GM18873 (cell line): ENCODE measurements at regions not wholly inside any gene's neighbourhood (a gene's known extent, or its start where the extent isn't known, plus 50 kb on each side); places are given as distances from the start of the nearest gene placed in this dataset.
A peak's percentile ranks its signal among the peaks of the same experiment; 100 is the strongest.

Experiments
- ATAC-seq: cut with Tn5 transposase; IDR thresholded peaks from one replicate; pipeline ENCODE4 v1.9.1; 2021; ENCODE audit warnings: mild to moderate bottlenecking, moderate library complexity, moderate number of reproducible peaks; ENCODE audit not compliant: unreplicated experiment, low FRiP score

DNA sequence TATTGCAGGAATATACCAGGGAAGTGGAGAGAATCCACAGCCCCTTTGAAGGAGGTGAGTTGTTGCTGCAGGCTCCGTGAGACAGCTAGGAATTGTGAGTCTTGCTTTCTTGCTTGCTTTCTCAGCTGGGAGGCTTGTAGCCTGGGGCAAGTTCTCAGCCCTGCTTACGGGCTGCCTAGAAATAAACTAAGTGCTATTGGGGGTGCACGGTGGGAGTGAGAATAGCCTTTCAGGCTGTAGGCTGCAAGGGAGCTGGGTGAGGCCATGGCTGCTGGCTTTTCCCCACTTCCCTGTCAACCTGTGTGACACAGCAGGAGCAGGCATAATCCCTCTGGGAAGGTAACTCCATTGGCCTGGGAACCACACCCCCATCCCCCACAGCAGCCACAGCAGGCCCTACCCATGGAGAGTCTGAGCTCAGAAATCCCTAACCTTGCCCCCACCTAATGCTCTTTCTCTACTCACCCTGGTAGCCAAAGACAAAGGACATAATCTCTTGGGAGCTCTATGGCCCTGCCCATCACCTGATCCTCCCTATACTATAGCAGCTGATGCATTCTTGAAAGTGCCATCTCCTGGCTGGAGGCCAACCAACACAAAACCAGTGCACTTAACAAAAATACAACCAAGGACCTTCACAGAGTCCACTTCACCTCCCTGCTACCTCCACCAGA is 113.0 kb downstream of the MMRN1 start:
- ATAC-seq, result no peak

DNA sequence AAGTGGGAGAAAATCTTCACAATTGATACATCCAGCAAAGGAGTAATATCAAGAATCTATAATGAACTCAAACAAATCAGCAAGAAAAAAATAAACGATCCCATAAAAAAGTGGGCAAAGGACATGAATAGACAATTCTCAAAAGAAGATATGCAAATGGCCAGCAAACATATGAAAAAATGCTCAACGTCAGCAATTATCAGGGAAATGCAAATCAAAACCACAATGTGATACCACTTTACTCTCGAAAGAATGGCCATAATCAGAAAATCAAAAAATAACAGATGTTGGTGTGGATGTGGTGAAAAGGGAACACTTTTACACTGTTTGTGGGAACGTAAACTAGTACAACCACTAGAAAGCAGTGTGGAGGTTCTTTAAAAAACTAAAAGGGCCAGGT is 114.3 kb upstream of the CCSER1 start:
- no peak for ATAC-seq

DNA sequence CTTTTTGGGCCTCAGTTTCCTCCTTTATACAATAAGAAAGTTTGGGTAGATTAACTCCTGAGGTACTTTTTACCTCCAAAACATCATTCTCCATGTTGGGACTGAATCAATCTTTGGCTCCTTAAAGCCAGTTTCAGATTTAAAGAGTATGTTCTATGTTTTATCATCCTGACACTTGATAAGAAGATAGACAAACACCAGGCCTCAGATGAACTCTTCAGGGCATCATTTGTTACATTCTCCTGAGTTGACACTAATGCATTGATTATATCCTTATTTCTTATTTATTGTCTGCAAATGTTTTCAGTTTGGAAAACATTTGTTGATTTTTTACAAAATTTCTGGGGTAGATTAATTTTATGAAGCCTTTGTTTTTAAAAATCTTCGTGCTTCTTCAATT is 102.7 kb upstream of the CCSER1 start:
- ATAC-seq, result no peak

DNA sequence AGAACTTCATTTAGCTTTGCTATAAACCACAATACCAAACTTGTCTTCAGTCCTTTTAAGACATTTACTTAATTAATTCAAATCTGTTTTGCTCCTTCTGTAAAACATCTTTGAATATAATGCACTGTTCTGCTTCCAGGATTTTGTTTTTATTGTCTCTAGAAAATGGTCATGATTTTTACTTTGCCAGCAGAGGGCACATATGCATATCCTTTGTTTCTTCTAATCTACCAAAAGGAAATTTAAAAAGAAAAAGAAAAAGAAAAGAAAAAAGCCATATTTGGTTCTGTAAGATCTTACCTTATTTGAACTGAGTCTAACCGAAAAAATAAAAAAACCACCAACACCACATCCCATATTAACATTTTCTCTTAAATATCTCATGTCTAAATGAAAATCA is 101.9 kb upstream of the CCSER1 start:
- no peak for ATAC-seq

DNA sequence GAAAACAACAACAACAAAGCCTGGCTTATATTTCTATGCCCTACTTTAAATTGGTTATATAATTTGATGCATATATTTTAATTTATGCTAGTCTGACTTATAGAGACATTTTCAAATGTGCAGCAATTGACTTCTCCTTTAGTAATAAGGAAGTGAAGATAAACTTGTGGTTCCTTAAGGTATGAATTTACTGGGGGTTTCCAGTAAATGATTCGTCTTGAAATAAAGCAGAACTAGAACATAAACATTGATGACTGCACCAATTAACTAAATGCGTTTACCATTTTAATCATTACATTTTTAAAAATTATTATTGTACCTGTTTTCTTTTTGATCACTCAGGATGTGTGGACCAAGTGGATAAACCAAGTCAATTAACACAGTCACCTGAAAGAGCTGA is 99.6 kb upstream of the CCSER1 start:
- peak; percentile 96 for ATAC-seq

DNA sequence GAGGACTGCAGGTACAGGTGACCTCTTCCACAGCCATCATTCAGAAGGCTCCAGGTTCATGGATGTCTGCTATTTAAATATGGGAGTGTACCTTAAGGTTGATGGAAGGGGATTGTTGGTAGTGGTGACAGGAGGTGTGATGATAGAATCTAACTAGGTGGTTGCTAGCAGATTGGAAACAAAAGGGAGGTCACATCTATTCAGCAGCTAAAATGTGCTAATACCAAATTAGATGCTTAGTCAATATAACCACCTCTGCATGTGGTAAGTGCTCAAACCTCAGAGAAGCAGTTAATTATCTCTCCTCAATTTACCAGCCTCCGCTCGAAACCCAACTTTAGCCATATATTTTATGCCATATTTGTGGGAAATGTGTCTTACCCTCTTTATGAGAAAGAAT is 98.7 kb upstream of the CCSER1 start:
- no peak for ATAC-seq

DNA sequence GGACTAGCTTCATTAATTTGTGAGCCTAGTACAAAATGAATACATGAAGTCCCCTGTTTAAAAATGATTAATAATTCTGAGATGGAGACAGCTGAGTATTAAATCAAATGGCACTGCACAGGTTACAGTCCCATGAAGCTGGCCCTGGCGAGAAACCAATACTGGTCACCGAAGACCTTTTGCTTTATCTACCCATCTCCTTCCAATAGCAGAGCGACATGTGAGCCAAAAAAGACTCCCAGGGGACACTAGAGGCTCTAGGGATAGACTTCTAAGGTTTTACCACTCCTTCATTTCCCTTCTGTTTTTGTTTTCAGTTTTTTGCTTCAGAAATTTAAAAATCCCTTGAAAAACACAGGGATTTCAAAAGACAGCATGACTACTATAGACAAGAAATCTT is 97.0 kb upstream of the CCSER1 start:
- no peak for ATAC-seq

DNA sequence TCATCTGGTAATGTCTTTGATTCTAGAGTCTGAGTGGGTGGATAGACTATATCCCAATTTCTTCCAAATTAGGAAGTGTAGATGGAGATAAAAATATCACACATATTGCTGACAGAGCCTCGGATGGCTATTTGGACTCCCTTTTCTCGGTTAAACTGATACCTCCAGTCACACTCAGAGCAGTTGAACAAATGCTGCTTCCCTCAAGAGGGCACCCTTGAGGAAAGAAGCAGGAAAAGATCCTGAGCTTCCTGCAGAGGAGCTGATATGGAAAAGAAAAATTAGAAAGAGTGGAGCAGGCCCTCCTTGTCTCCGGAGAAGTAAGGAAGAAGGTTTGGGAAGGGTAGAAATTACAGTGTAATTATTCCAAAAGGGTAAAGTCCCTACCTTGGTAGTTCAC is 96.2 kb upstream of the CCSER1 start:
- no peak for ATAC-seq

DNA sequence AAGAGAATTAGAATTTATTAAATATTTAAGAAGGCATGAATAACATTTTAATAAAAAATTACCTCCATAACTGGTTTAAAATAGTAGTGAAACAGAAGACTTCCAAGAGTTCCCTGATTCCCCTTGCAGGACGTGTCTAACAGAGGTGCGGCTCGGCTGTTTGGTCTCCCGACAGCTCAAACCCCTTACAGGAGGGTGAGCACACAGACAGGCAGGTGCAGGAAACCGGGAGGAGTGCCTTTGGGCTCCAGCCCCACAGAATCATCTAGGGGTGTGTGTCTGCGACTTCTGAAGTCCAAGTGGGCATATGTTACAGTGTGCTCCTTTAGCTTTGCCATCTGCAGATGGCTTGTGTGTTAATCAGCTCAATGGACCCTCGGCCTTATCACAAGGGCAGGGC is 88.1 kb upstream of the CCSER1 start:
- ATAC-seq, result no peak

DNA sequence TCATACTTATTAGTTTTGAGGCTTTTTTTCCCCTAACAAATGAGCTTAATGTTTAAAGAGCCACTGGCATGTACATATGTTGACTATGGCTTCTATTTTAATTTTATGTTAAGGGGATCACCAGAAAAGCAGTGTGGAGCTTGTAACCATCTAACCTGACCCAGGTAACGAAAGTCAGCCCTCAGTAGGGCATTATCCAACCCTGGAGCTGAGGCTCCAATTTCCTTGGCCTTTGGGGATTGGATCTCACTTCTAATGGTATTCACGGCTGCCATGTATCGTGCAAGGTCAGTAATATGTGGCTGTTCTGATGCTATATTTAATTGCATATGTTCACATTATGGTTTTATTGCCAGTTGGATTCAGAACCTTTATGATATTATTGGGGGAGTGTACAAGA is 75.2 kb upstream of the CCSER1 start:
- no peak for ATAC-seq

DNA sequence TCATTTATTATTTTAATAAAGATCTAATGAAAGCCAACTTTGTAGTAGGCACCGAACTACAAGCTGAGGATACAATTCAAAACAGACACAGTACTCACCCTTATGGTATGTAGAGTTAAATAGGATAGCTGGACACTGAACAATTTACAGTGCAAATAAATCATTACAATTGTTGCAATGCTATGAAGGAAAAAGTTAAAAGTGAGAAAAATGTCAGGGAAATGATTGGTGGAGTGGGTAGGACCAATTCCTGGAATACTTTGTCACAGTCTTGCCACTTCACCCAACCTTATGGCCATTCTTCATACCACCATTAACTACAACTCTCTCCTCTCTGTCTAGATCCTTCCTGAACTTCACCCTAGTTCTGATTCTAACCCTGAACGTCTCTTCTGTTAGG is 70.1 kb upstream of the CCSER1 start:
- ATAC-seq, result no peak

DNA sequence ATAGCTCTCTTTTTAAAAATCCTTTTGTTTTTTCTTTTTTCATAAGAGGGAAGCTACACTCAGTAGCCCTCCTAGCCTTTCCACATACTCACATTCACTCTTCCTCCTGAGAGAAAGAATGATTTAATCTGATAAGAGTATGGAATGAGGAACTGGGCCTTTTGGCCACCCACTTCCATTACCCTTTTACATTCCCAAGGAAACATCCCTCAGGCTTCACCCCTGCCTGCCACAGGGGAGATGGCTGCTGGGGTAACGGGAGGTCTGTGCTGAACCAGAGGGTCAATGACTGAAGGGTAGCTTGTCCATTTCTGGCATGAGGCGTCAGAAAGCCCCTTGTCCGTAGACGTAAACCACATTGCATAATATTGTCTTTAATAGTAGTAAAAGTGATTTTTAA is 67.2 kb upstream of the CCSER1 start:
- ATAC-seq, result no peak

DNA sequence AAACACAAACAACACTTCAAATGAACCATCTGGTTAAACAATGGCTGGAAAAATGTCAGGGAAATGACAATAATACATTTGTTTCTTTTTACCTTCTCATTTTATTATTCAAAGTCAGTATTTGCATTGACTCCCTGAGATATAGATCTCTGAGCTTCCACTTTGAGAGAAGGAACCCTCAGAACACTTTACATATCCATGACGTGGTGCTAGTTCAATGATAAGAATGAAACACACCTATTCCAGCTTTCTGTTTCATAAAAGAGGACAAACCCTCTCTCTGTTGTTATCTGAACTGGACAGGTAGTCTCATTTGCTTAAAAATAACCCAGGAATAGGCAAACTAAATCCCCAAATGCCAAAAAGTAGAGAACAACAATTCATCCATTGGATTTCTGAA is 65.3 kb upstream of the CCSER1 start:
- no peak for ATAC-seq

DNA sequence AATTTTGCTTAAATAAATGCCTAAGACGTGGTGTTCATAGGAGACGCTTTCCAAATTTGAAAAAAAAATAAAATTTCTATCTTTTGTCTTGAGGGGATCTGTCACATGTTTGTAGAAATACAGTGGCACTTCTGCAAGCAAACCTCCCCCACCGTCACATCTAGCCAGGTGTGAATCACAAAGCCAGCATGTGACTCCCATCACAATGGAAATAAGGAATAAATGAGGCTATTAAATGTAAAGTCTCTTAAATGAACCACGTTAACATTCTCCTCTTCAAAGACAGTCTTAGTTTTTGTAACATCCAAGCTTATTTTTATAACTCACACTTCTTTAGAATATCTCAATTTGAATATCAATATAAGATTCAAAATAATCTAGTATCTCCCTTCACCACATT is 63.0 kb upstream of the CCSER1 start:
- ATAC-seq, result no peak

DNA sequence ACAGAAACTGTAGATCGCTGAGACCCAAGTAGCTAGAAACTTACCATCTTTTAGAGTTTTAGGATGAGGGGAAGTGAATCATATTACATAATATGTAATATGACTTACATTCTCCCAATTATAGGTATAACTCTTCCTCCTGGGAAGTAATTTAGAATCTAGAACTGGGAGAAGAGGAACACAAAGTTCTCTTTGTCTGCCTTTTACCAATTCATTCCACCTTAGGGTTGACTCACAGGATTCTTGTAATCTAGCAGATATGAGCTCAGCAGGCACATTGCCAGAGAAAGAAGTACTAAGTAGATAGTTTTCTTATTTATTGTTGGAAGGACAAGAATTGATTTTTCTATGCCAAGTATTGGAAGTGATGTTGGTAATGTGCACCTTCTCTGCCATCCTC is 58.0 kb upstream of the CCSER1 start:
- ATAC-seq, result no peak

DNA sequence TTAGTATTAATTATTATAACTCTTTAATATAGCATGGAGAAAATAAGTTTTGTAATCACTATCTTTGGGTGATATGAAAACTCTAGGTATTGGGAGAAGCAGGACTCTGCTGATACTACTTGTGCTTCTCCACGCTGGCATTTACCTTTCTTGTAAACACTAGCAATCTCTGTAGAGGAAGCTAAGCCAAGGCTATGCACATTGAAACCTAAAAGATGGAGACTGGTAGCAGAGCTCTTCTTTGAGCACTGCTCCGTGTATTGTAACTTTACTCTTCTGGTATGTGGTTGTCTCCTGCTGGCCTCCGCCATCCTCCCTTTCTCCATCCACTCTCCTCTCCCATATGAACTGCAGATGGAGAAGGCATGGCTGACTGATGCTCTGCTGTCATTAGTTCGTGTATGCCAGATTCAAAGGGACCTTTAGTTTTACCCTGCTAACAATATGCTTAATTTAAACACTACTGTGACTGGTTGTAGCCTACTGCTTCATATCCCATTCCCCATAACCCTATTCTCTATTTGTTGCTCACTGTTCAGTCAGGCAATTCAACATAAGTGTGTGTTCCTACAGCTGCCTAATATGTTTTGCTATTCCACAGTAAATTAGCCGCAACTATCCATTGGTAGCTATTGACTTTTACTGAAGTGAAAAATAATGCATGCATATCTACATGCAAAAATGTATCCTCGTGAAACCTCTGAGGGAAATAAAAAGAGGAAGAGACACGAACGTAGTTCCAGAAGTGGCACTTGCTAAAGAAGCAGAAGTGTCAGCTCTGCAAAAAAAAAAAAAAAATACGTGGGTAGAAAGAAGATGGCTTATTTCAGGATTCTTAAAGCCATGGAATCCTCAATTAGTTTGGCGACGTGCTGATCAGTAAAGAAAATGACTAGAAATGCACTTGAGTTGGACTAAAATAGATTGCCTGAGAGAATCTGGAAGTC is 55.6 kb upstream of the CCSER1 start:
- ATAC-seq, result no peak

DNA sequence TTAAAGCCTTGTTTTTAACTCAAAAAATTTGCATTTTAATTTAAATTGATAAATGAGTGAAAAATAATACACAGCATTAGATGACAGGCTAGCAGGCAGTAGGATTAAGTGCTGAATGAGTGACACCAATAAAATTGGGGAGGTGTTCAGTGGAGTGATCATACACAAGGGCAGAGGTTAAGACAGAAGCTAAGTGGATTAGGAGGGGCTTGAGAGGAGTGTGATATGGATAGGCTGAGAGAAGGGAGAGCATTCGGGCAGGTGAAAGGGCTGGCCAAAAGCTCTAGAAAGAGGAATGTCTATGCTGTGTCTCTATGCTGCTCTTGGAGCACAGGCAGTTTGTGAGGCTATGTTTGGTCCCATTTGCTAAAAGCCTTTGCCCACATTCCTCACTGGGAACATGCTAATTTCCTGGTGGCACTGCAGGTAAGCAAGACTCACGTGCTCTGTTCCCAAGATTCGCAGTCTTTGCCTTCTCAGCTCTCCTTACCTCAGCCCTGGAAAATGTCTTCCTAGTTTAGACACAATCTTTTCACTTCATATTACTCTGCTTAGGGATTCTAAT is 52.8 kb upstream of the CCSER1 start:
- ATAC-seq, result no peak
